UCSD-AML1 (cell line): ENCODE measurements at regions not wholly inside any gene's neighbourhood (a gene's known extent, or its start where the extent isn't known, plus 50 kb on each side); places are given as distances from the start of the nearest gene placed in this dataset.

Experiments
- DNase-seq: peaks from one replicate; lab custom pipeline; 2025; ENCODE audit not compliant: unreplicated experiment; lab: John Stamatoyannopoulos, UW

DNA sequence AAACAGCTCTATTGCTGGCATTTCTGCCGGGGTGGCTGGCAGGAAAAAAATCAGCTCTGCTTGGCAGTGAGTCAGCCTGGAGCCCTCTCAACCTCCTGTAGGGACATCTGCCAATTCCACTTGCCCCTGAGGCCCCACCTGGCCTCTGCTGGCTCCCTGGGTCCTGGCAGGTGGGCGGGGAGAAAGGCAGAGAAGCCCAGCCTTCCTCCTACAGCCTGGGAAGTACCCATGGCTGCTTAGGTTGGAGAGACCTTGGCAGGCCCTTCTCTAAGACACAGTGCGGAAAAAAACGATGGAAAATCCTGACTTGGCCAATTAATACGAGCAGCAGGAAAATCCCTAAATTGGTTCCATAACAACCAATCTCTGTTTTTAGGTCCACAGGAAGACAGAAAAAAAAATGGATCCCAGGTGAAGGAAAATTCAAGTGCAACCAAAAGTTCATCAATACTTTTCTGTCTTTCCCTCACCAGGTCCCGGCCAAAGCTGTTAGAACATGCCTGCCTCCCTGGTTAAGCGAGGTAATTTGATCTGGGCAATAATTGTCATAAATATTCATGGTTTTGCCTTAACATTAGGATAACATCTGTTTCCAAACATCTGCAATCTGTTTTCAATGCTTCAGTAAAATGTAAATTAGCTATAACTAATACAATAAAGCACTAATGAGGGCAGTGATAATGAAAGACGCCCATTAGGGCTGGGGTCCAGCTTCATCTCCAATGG lies 245.9 kb downstream of the TFCP2L1 start:
- DNase-seq, result no peak

- DNase-seq, result no peak
Measured at GRCh38 chr2:121039679-121040078, 245.3 kb downstream of the TFCP2L1 start.

GRCh38 chr2:121041516-121041915 lies 243.5 kb downstream of the TFCP2L1 start:
- no peak for DNase-seq

- DNase-seq, result no peak
Measured at GRCh38 chr2:121043061-121043826, 241.8 kb downstream of the TFCP2L1 start.

DNA sequence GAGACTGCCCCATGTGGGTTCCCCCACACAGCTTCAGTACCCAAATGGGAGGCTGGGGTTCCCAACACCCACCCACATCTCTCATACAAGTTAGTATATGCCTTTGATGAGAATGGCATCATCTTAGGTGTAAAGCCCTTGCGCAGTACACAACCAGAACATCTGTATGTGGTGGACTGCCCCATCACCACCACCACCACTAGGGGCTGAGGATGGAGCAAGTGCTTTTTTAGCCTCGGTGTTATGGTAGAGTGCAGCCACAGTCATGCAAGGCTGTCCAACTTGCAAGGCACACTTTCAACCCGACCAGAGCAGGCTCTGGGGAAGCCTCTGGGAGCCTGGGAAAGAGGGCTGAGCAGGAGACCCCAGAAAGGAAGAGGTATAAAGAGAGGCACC lies 241.2 kb downstream of the TFCP2L1 start:
- DNase-seq, result no peak

GRCh38 chr2:121044412-121044811 lies 240.6 kb downstream of the TFCP2L1 start:
- DNase-seq, result no peak

DNA sequence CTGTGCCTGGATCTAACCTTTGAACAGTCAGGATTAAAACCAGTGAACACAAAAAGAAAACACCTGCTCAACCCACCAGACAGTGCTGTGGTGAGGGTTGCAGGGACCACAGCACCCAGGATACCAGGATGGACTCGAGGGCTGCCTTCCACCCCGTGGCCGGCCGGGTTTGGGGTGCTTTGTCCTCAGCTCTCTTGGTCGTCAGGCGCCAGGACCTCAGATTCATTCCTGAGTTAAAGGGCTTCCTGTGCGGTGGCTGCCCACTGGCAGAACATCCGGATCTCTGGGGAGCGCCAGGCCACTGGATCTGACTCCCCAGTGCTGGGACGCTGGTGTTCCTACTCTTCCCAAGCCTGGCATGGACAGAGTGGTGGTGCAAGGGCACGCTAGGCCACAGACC lies 239.8 kb downstream of the TFCP2L1 start:
- no peak for DNase-seq

- no peak for DNase-seq
Measured at GRCh38 chr2:121046335-121046734, 238.7 kb downstream of the TFCP2L1 start.

GRCh38 chr2:121047383-121047782 lies 237.6 kb downstream of the TFCP2L1 start:
- no peak for DNase-seq

- DNase-seq, result no peak
Measured at GRCh38 chr2:121049131-121049530, 235.9 kb downstream of the TFCP2L1 start.

- DNase-seq, result no peak
Measured at GRCh38 chr2:121049950-121050585, 234.9 kb downstream of the TFCP2L1 start.

GRCh38 chr2:121051311-121051710 lies 233.7 kb downstream of the TFCP2L1 start:
- no peak for DNase-seq

DNA sequence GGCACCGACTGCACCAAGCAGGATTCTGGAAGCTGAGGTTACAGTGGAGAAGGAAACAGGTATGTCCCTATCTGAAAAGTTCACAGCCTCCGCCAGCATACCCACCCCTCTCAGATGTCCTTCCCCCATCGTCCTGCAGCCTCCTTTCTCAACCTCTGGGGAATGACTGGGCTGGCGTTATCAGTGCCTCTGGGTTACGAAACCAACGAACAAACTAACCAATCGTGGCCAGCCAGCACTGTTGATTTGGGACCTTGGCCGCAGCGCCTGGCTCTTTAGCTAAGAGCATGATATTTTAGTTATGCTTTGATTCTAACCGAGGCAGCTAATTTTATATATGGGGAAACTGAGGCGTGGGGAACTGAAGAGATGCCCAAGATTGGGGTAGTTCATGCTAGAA lies 233.0 kb downstream of the TFCP2L1 start:
- DNase-seq, result no peak

GRCh38 chr2:121052521-121052920 lies 232.5 kb downstream of the TFCP2L1 start:
- DNase-seq, result no peak

GRCh38 chr2:121055088-121055487 lies 229.9 kb downstream of the TFCP2L1 start:
- DNase-seq, result no peak

DNA sequence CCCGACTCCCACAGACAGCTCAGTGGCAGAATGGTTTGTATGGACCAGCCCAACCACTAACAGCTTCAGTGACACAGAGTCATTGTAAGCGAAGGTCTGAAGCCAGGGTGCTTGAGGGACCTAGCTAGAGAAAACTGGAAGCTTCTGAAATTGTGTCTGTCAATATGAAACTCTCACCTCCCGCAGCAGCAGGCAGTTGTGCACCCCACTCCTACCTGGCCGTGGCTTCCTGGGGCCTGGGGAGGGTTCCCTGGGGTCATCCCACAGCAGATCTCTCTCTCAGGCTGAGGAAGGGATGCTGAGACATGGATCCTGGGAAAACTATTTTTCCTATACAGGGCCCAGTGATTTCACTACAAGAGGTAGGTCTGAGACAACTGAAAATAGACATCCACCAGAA lies 229.5 kb downstream of the TFCP2L1 start:
- no peak for DNase-seq

DNA sequence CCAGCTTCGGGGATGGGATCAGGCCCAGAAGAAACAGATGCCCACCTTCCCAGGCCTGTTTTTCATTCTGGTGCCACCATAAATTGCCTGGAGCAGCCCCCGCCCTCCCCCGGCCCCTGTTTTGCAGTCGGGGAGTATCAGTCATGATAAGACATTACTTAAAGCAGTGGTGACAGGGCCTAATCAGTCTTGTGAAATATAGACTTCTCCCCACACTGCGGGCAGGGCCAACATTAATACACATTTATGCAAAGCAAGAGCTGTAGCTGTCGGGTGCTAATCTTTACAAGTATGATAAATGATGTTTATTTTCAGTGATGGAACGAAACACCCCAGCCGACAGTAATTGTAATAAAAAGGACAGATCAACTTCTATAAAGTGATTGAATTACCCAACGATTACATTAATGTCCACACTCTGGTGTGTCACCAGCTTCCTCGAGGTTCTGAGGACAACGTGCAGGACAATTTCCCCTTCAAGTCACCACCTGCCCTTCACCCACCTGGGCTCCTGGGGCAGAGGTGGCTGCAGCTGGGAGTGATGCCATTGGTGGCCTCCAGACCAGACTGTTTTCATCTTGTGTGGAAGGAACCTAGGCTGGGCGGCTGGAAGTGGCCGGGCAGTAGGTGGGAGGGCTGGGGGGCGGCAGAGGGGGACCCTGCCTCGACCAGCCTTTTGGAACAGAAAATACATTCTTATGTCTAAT lies 226.0 kb downstream of the TFCP2L1 start:
- DNase-seq, result no peak

DNA sequence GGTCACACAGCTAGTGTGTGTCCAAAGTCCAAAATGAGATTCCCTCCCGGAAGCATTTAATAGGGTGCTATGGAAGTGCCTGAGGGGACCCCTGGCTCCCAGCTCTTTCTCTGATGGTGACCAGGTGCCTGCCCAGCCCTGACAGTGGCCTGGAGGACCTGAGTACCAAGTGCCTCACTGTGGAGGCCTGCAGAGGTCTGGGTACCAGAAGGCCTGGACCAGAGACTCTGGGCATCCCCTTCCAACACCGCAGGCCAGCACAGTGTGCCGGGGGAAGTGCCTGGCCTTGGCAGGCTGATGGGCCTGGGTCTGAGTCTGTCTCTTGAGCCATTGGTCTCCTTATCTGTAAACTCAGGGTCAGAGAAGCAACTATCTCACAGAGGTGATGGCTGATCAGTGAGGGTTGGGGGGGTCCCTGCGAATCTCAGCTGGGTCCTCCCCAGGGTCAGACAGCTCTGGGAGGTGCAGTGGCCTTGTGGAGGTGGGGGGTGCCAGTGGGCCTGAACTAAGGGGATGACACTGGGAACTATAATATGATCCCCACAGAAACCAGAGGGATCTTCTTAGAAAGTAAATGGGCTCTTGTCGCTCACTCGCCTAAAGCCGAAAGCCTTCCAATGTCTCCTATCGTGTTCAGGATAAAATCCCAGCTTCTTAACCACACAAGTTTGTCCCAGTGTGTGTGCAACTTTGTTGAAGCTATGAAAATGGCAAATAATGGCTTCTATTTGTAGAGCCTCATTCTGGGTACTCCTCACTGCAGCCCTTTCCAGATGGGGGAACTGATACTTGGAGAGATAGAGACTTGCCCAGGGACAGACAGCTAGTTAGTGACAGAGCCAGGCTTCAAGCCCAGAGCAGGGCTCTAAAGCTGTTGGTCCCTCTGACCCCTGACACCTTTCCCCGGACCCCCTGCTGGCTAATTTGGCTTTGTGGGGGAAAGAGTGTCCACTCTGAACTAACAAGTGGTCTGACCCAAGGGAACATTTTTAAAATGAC lies 225.1 kb downstream of the TFCP2L1 start:
- no peak for DNase-seq

DNA sequence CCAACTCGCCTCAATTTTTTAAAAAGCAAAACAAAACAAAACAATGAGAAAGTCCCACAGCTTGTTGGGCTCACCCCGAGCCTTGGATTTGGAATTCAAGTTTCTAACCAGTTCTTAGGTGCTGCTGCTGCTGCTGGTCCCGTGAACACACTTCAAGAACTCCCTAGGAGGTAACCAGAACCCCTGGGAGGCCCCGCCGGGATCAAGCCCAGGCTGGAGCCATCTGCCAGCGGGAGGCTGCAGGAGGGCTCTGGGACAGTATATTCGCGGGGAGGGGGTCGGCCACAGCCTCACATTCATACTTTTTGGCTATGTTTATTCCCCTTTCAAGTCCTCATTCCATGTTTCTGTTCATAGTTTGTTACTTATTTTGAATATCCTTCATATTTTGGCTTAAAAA lies 223.4 kb downstream of the TFCP2L1 start:
- no peak for DNase-seq

DNA sequence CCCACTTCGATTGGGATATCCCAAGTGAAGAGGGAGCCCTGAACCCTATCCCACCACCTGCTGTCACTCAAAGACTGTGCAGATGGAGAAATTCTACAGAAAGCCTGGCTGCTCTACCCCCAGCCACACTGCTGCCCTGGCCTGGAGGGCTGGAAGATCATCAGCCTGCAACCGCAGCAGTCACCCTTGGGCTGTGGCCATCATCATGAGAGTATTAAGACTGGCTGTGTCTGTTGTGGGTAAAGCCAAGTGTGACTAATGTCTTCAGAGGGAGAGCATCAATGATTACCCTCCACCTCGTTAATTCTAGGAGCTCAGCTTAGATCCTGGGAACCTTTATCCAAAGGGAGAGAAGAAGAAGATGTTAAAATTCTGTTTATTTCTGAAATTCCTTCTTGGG lies 221.5 kb downstream of the TFCP2L1 start:
- DNase-seq, result no peak
